ENCODE measurements at regions not wholly inside any gene's neighbourhood (a gene's known extent, or its start where the extent isn't known, plus 50 kb on each side); places are given as distances from the start of the nearest gene placed in this dataset.
"Not testable (repeated sequence)": the region's sequence is repeated elsewhere in the genome, so short reads cannot be mapped to it uniquely, and the experiment has no call there.

DNA sequence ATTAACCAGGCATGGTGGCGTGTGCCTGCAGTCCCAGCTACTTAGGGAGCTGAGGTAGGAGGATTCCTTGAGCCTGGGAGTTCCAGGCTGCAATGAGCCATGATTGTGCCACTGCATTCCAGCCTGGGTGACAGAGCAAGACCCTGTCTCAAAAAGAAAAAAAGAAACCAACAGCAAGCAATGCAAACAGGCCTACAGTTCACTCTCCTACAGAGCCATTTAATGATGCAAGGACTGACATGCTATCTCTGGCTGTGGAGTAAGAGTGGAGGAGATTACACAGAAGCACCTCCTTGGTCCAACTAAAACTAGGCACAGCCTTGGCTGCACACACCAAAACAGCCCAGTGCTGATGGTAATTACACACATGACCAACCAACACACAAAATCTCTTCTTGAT lies 127.5 kb upstream of the SOD1 start:
- no peak for DNase-seq (ENCODE audit: low read depth in 2 of 2)

DNA sequence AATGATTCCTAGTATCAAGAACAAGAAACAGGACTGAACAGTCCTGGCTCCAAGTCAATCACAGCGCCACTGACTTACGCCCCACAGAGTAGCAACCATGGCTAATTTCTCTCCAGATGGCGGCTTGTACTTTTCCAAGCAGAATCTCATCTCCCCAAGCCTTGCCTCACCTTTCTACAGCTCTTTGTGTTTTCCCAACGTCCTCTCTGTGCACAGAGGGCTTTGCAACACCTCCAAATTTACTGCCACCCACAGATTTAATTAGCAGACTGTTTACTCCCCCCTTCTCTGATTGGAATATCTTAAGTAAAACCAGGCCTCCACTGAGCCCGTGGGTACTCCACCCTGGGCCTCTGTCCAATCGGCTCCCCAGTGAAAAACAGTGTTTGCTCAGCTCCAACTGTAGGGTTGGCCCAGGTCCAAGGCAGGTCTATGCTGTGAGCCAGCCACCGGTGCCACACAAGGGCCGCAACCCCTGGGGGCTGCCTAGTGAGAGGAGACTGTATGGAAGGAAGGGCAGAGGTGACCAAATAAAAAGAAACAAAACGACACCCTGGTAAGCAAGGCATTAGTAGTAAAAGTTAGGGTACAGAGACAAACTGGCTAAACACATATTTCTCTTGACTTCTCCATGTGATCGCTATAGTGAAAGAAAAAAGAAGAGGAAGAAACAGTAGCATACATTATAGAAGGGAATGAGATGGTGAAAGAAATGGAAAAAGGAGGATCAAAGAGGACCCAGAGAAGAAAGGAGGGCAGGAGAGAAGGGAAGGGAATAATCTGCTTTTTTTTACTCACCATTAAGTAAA lies 128.4 kb upstream of the SOD1 start:
- DNase-seq (ENCODE audit: low read depth in 2 of 2) = no peak

DNA sequence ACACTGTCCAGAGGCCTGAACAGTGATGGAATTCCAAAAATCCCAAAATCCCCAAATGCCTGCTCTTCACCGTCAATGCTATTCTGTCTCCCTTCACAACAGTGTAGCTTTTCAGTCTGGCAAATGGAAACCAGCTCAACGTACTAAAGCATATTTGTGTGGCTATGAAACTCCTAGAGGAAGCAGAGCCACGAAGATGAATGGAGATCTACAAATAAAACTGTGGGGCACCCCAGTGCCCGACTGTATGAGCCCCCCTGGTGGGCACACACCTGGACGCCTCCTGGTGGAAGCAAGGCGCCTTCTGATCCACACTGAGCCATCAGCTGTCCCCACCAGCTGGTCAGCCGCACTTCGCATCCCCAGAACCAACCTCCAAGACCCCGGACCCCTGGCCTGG lies 129.1 kb upstream of the SOD1 start:
- DNase-seq (ENCODE audit: low read depth in 2 of 2) = no peak

DNA sequence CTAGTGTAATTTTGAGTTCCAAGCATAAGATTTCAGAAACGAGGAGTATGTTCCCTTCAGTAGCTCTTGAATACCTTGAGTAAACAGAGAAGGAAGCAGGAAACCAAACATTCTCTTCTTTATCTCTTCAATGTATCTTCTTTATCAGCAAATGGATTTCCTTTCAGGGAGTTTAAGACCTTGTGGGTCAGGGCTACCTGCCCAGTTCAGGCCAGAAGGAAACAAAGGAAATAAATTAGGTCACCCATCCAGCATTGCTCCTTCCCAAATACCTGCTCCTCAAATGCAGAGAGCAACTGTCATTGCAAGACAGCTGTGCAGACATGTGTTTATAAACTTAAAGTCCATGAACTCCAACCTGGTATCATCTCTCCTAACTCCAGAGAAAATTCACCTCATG lies 130.1 kb upstream of the SOD1 start:
- DNase-seq (ENCODE audit: low read depth in 2 of 2) = no peak

DNA sequence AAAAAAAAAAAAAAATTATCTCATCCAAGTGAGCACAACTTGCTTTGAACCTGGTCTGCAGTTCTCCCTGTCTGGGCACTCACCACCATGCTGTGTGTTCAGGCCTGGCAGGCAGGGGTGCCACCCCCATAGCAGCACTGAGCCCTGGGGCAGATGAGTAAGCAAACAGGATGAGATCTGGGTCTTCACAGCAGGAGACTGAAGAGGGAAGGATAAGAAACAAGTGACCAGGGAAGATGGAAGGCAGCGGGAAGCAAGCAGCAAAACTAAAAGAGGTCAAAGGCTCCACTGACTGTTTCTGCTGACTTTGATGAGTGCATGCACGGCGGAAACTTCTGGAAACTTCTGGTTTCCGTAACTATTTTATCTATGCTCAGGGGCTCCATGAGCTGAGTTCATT lies 133.5 kb upstream of the SOD1 start:
- DNase-seq (ENCODE audit: low read depth in 2 of 2) = no peak

DNA sequence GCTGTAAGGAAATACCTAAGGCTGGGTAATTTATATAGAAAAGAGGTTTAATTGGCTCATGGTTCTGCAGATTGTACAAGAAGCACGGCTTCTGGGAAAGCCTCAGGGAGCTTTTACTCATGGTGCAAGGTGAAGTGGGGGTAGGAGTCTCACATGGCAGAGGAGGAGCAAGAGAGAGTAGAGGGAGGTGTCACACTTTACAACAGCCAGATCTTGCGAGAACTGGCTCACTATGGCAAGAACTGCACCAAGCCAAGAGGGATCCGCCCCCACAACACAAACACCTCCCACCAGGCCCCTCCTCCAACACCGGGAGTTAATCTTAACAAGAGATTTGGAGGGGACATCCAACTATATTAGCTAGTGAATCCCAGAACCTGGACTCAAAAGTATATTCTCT lies 135.4 kb upstream of the SOD1 start:
- DNase-seq (ENCODE audit: low read depth in 2 of 2) = no peak

DNA sequence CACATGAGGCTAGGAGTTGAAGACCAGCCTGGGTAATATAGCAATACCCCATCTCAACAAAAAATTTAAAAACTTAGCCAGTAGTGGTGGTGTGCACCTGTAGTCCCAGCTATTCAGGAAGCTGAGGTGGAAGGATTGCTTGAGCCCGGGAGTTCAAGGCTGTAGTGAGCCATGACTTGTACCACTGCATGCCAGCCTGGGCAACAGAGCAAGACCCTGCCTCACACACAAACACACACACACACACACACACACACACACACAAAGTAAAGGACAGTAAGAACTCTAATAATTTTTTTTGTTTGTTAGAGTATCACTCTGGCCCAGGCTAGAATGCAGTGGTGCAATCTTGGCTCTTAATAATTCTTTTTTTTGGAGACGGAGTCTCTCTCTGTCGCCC lies 138.0 kb upstream of the SOD1 start:
- DNase-seq (ENCODE audit: low read depth in 2 of 2) = no peak

DNA sequence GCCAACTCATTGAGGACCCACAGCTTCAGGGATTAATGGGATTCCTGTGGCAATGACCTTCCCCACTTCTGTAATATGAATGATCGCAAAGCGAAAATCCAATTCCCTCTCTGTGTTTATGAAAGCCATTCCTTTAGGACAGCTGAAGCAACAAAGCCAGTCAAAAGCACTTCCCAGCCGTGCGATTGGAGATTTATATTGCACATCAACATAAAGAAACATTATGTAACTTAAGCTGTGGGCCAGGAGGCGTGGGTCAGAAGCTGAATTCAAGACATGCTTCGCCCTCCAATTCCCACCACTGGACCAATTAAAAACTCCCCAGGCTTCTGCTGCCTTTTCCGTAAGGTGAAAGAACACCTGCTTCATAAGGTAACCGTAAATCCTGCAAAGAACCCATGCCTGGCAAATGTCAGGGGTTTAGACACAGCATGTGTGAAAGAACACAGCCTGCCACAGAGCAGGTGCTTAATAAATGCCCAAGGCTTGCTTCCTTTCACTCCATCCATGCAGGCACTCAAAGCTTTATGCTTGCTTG lies 138.9 kb upstream of the SOD1 start:
- DNase-seq (ENCODE audit: low read depth in 2 of 2) = no peak

DNA sequence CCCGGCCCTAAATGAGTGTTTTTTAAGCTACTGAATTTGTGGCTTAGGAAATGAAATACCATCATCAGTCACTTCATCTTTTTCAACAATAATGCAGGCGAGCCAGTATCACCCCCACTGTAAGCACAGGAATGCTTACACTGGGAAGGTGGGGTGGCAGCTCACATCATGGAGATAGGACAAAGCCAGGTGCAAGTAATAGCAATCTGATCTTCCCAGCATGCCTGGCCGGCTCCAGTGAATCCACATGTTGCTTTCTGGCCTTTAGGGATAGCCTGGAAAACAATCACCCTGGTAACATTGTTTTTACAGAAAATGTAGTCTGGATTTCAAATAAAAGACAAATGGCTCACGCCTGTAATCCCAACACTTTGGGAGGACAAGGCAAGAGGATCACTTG lies 140.9 kb upstream of the SOD1 start:
- DNase-seq (ENCODE audit: low read depth in 2 of 2) = no peak

DNA sequence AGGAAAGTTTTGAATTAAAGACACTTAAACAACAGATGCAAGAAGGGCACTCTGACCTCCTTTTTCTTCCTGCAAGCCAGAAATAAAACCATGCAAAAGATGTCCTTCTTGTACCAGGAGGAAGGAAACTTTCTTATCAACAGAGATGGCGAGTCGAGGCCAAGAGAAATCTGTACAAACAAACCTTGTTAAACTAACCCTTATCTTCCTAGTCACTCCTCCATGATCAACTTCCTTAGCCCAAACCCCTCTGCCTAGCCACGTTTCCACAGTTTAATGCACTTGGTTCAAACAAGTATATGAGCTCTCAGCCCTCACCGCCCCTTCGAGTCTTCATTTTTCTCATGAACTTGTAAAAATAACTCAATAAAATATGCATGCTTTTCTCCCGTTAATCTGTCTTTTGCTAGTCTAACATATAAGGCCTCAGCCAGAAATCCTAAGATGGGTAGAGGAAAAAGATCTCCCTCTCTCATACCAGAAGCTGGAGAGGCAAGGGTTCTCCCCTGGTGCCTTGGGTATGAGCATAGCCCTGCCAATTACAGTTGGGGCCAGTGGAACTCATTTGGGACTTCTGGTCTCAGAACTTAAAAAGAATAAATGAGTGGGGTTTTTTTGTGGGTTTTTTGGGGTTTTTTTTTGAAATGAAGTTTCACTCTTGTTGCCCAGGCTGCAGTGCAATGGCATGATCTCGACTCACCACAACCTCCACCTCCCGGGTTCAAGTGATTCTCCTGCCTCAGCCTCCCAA lies 141.7 kb upstream of the SOD1 start:
- DNase-seq (ENCODE audit: low read depth in 2 of 2) = no peak

DNA sequence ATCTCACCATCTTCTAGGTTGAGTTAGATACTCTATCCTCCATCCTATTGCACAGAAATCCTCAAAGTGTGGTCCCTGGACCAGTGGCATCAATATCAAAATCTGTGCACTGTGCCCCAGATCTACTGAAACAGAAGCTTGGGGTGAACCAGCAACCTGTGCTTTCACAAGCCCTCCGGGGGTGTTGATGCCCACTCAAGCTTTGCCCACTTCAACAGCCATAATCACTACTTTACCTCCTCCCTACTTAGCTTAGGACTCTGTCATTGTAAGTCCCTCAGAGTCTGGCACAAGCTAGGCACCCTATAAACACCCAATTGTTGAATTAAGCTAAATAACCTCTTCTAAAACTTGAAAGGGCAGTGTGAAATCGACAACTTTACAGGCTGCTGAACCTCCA lies 144.2 kb upstream of the SOD1 start:
- DNase-seq (ENCODE audit: low read depth in 2 of 2) = no peak

DNA sequence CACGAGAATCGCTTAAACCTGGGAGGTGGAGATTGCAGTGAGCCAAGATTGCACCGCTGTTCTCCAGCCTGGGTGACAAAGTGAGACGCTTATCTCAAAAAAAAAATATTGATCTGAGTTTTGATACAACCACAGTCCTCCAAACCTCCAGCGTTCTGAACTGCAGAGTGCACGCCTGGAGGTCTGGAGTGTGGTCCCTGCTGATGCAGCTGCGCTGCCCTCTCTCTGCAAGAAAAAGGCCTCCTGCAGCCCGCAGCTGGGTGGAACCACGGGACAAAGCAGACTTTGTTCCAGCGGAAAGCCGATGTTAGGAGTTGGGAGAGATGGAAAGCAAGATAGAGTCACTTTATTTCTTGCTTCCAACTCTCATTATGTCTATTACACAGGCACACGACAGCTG lies 144.9 kb upstream of the SOD1 start:
- no peak for DNase-seq (ENCODE audit: low read depth in 2 of 2)

DNA sequence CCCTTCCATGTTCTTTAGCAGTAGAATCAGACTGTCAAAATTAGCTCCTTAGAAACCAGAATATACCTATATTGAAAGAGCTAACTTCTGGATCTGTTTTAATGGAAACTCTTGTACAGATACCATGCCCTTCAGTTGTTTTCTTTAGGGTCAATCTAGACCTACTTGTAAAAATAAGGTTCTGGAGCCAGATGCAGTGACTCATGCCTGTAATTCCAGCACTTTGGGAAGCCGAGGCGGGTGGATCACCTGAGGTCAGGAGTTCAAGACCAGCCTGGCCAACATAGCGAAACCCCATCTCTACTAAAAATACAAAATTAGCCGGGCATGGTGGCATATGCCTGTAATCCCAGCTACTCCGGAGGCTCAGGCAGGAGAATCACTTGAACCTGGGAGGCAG lies 146.0 kb upstream of the SOD1 start:
- not testable (repeated sequence) for DNase-seq (ENCODE audit: low read depth in 2 of 2)

DNA sequence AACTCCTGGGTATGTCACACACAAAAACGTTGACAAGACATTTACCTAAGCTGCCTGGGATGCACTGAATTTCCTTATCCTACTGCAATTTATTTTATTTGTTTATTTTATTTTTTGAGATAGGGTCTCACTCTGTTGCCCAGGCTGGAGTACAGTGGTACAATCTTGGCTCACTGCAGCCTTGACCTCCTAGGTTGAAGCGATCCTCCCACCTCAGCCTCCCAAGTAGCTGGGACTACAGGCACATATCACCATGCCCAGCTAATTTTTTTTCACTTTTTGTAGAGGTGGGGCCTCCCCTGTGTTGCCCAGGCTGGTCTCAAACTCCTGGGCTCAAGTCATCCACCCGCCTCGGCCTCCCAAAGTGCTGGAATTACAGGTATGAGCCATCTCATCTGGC lies 147.5 kb upstream of the SOD1 start:
- not testable (repeated sequence) for DNase-seq (ENCODE audit: low read depth in 2 of 2)

DNA sequence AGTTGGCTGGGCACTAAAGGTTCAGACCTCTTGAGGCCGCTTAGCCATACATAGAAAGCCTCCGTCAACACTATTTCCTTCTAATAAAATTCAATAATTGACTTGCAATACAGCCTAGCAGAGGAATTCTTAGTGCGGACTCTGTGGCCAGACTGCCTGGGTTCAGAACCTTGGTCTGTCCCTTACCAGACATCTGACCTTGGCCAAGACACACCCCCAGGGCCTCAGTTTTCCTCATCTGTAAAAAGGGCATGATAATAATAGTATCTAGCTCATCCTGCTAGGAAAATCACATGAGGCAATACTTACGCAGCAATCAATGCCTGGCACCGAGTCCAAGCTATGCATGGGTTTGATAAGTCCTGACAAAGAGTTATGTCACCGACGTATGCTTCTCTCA lies 148.2 kb upstream of the SOD1 start:
- DNase-seq (ENCODE audit: low read depth in 2 of 2) = no peak

DNA sequence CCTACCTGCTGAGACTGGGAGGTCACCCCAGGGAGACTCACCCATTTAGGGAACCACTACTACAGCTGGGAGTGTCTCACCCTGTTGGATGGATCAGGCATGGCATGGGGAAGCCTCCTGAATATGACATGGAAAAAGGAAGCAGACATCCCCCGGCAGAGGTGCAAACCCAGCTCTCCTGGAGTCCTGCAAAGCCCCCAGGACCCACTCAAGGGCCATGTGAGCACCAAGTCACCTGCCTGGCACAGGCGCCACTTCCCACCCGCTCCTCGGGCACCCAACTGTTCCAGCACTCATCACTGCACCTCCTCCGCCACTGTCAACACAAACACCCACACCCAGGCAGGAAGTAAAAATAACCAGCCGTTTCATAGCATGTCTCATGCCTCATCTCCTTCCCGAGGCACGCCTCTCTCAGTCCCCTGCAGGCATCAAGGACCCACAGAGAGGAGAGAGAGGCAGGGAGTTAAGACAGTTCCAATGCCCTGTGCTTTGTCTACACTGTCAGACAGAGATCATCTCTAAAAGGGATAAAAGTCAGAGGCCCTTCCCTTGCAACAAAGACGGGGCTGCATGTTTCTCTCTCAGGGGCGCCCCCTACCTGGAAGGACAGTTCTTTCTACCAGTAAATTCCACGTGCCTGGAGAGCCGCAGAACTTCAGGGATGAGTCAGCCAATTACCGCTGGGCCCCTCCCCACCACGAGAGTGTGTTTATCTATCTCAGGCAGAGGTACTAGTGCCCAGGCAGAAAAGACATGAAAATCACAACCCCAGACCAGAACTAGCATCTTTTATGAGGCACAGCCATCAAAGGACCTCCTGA lies 150.1 kb upstream of the SOD1 start:
- DNase-seq (ENCODE audit: low read depth in 2 of 2) = peak; percentile 76 to 80

DNA sequence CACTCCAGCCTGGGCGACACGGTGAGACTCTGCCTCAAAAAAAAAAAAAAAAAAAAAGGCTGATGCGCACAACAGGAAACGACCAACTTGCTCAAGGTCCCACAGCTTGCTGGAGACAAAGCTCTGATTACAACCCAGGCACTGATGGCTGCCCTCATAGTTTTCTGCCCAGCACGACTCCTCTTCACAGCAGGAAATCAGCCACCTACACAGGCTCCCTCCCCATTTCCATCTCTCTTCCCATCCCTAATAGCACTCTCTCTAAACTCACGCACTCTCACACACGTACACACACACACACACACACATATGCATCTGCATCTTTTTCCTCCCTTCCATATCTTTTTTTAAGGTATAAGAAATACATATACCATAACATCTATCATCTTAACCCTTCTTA lies 153.5 kb upstream of the SOD1 start:
- DNase-seq (ENCODE audit: low read depth in 2 of 2) = no peak

DNA sequence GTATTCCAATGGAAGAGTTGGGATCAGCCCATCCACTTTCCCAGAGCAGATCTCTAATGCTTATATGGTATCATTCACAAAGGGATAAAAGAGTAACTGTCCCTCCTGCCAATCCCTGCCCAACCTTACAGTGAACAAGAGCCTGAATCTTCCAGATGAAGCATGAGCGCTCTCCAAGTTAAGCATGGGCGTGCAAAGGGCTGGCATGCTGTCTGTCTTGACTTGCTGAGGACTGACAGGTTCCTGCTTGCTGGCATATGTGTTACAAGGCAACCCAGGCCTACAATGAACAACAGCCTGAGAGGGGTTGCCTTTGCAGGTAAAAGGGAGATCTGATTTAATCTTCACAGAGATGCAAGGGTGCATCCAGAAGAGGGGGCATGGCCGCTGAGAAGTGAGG lies 155.6 kb upstream of the SOD1 start:
- no peak for DNase-seq (ENCODE audit: low read depth in 2 of 2)

DNA sequence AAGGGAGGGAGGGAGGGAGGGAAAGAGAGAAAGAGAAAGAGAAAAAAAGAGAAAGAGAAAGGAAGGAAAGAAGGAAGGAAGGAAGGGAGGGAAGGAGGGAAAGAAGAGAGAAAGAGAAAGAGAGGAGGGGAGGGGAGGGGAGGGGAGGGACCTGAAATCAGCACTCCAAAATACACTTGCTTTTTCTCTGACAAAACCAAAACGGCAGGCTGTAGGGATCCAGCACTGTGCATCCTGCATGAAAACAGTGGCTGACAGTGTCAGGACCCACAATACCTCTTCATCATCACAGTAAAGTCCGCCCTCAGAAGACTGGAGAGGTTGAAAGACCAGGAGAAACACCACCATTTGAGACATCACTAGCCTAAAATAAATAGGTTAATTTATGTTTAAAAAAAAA lies 156.0 kb upstream of the SOD1 start:
- no peak for DNase-seq (ENCODE audit: low read depth in 2 of 2)

DNA sequence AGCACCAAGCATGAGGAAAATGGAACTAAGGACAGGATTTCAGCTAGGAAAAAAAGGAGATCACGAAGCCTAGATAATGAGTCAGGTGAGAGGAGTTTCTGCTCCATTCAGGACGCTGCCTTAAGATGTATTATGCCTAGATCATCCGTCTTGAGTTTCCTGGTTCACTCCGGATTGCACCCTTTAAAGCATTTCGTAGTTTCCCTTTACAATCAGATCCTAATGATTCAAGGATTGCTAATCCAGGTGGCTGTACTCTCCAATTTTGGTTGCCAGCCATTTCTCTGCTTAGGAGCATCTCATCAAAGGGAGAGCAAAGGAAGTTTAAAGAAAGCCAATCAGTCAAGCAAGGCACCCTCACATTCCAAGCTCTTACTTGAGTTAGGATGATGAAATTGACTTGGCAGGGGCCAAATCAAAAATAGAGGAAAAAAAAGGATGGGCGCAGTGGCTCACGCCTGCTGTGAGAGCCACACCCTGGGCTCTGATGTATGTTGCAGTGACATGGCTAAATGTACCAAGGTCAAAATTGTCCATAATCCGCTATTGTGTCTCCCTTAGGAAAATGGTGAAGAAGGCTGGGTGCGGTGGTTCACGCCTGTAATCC lies 156.9 kb upstream of the SOD1 start:
- no peak for DNase-seq (ENCODE audit: low read depth in 2 of 2)

DNA sequence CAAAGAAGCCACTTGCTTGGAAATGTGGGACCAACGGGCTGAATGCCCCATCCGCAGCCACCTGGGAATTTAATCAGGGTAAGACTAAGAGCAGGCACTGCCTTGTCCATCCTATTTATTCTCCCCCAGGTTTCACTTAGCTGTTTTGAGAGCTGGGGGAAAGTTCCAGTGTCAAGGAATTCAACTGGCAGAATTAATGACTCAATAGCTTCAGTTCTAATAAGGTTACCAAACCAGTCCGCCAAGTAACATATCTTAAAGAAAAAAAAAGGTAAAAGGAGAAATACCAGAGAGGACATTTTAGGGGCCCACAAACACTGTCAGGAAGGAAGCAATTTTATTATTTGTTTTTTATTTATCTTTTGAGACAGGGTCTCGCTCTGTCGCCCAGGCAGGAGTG lies 157.6 kb upstream of the SOD1 start:
- DNase-seq (ENCODE audit: low read depth in 2 of 2) = no peak

DNA sequence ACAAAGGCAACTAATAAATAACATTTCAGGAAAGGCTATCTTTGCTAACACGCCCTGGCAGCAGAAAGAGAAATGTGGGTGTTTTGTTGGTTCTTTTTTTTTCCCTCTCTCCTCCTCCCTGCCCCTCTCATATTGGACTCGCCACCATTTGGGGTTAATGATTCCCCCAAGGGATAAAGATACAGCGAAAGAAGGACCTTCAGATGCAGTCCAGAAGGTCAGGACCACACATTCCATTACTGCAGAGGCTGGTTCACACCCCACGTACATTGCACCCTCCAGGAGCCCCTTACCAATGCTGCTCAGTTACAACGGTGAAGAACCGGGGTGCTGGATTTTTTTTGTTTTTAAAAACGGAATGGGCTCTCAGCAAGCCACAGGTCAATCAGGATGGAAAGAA lies 156.9 kb upstream of the TIAM1 start:
- no peak for DNase-seq (ENCODE audit: low read depth in 2 of 2)
